ENCODE measurements at regions not wholly inside any gene's neighbourhood (a gene's known extent, or its start where the extent isn't known, plus 50 kb on each side); places are given as distances from the start of the nearest gene placed in this dataset.

DNA sequence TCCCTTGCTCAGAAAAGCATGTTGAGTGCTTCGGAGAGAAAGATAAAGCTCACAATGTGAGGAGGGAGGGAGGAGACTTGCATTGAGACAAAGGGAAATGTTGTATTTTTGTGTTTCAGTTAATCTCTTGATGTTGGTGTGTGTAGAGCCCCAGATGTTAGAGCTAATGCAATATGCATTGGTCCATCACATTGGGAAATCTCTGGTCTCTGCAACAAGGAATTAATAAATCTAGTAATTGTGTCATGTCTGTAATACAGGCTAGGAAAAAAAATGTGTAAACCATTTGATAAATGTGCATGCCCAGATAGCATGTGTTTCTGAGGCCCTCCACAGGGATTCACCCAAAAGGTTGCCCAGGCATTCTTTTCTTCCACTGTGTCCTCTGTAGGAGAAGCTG lies 230.4 kb upstream of the KCNH8 start:
- no peak for TF ChIP-seq EZH2phosphoT487 (IDR thresholded peaks at IDR 0.05)
- TF ChIP-seq, protein P1, sequence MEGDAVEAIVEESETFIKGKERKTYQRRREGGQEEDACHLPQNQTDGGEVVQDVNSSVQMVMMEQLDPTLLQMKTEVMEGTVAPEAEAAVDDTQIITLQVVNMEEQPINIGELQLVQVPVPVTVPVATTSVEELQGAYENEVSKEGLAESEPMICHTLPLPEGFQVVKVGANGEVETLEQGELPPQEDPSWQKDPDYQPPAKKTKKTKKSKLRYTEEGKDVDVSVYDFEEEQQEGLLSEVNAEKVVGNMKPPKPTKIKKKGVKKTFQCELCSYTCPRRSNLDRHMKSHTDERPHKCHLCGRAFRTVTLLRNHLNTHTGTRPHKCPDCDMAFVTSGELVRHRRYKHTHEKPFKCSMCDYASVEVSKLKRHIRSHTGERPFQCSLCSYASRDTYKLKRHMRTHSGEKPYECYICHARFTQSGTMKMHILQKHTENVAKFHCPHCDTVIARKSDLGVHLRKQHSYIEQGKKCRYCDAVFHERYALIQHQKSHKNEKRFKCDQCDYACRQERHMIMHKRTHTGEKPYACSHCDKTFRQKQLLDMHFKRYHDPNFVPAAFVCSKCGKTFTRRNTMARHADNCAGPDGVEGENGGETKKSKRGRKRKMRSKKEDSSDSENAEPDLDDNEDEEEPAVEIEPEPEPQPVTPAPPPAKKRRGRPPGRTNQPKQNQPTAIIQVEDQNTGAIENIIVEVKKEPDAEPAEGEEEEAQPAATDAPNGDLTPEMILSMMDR (IDR thresholded peaks at IDR 0.05) = no peak

Measured in neural progenitor cell (in vitro differentiated cells).